T-helper 2 cell treated with Interferon-gamma antibody and Interleukin-4, amounts not matched to agents 5 μg/mL and 100 μg/mL, for 36 hours (primary cell): ENCODE measurements at regions not wholly inside any gene's neighbourhood (a gene's known extent, or its start where the extent isn't known, plus 50 kb on each side); places are given as distances from the start of the nearest gene placed in this dataset.

ENCODE experiments used
- DNase-seq: peaks from one replicate; pipeline ENCODE4 v3.0.0; 2021; ENCODE audit warnings: low spot score
- H3K27ac Mint-ChIP-seq: one replicate; pipeline ENCODE4 v1.8.0; 2021; ENCODE audit warnings: mild to moderate bottlenecking, mixed read lengths
- H3K27me3 Mint-ChIP-seq: one replicate; pipeline ENCODE4 v1.8.0; 2021; ENCODE audit warnings: low read depth, mixed read lengths
- H3K36me3 Mint-ChIP-seq: one replicate; pipeline ENCODE4 v1.8.0; 2021; ENCODE audit warnings: low read depth, mixed read lengths
- H3K4me1 Mint-ChIP-seq: one replicate; pipeline ENCODE4 v1.8.0; 2021; ENCODE audit warnings: low read depth, mixed read lengths
- H3K4me3 Mint-ChIP-seq: one replicate; pipeline ENCODE4 v1.8.0; 2022; ENCODE audit warnings: mild to moderate bottlenecking, moderate library complexity, mixed read lengths
- H3K9me3 Mint-ChIP-seq: one replicate; pipeline ENCODE4 v1.8.0; 2021; ENCODE audit warnings: mixed read lengths

GRCh38 chr22:27514601-27515523 is 286.7 kb downstream of the MN1 start:
- Mint-ChIP-seq H3K4me1 (no peaks in the 10 kb centered on the region), H3K4me3 (no peak overlapping the region), H3K27ac (no peak overlapping the region), H3K27me3 (no peaks in the 10 kb centered on the region), H3K36me3 (no peaks in the 10 kb centered on the region), H3K9me3 (no peaks in the 10 kb centered on the region)
- DNase-seq: no peak

GRCh38 chr22:27517361-27518155 is 284.0 kb downstream of the MN1 start:
- H3K27me3 Mint-ChIP-seq: no peaks in the 10 kb centered on the region
- no peak for DNase-seq
- H3K27ac Mint-ChIP-seq: no peak overlapping the region
- H3K4me3 Mint-ChIP-seq: no peak overlapping the region
- H3K9me3 Mint-ChIP-seq: no peaks in the 10 kb centered on the region
- no peaks in the 10 kb centered on the region for H3K36me3 Mint-ChIP-seq
- no peaks in the 10 kb centered on the region for H3K4me1 Mint-ChIP-seq

- H3K4me3 Mint-ChIP-seq: no peak overlapping the region
- H3K27me3 Mint-ChIP-seq: no peaks in the 10 kb centered on the region
- H3K4me1 Mint-ChIP-seq: no peaks in the 10 kb centered on the region
- no peak overlapping the region for H3K27ac Mint-ChIP-seq
- no peak for DNase-seq
- no peaks in the 10 kb centered on the region for H3K36me3 Mint-ChIP-seq
- no peaks in the 10 kb centered on the region for H3K9me3 Mint-ChIP-seq
These were observed 282.8 kb downstream of the MN1 start for GRCh38 chr22:27518531-27519340.

GRCh38 chr22:27523711-27524110 is 277.8 kb downstream of the MN1 start:
- DNase-seq: no peak
- Mint-ChIP-seq H3K36me3 (no peaks in the 10 kb centered on the region), H3K4me3 (no peak overlapping the region), H3K9me3 (no peaks in the 10 kb centered on the region), H3K4me1 (no peaks in the 10 kb centered on the region), H3K27me3 (no peaks in the 10 kb centered on the region), H3K27ac (no peak overlapping the region)

- no peaks in the 10 kb centered on the region for H3K9me3 Mint-ChIP-seq
- H3K4me3 Mint-ChIP-seq: no peak overlapping the region
- DNase-seq: no peak
- H3K4me1 Mint-ChIP-seq: no peaks in the 10 kb centered on the region
- no peaks in the 10 kb centered on the region for H3K27me3 Mint-ChIP-seq
- H3K36me3 Mint-ChIP-seq: no peaks in the 10 kb centered on the region
- no peak overlapping the region for H3K27ac Mint-ChIP-seq
These were observed 275.8 kb downstream of the MN1 start for GRCh38 chr22:27525711-27526110.

GRCh38 chr22:27526901-27527300 is 274.7 kb downstream of the MN1 start:
- Mint-ChIP-seq H3K27me3 (no peaks in the 10 kb centered on the region), H3K9me3 (no peaks in the 10 kb centered on the region), H3K4me3 (no peak overlapping the region), H3K36me3 (no peaks in the 10 kb centered on the region), H3K4me1 (no peaks in the 10 kb centered on the region), H3K27ac (no peak overlapping the region)
- no peak for DNase-seq

GRCh38 chr22:27531782-27532530 is 269.6 kb downstream of the MN1 start:
- no peak for DNase-seq
- H3K4me3 Mint-ChIP-seq: no peak overlapping the region
- no peaks in the 10 kb centered on the region for H3K27me3 Mint-ChIP-seq
- H3K9me3 Mint-ChIP-seq: no peaks in the 10 kb centered on the region
- H3K36me3 Mint-ChIP-seq: no peaks in the 10 kb centered on the region
- no peaks in the 10 kb centered on the region for H3K4me1 Mint-ChIP-seq
- H3K27ac Mint-ChIP-seq: no peak overlapping the region

- no peaks in the 10 kb centered on the region for H3K4me1 Mint-ChIP-seq
- H3K27ac Mint-ChIP-seq: no peak overlapping the region
- no peaks in the 10 kb centered on the region for H3K36me3 Mint-ChIP-seq
- H3K27me3 Mint-ChIP-seq: no peaks in the 10 kb centered on the region
- H3K4me3 Mint-ChIP-seq: no peak overlapping the region
- no peaks in the 10 kb centered on the region for H3K9me3 Mint-ChIP-seq
- DNase-seq: no peak
These were observed 268.3 kb downstream of the MN1 start for GRCh38 chr22:27533105-27533745.

GRCh38 chr22:27534720-27535125 is 266.8 kb downstream of the MN1 start:
- no peak for DNase-seq
- Mint-ChIP-seq H3K4me1 (no peaks in the 10 kb centered on the region), H3K27me3 (no peaks in the 10 kb centered on the region), H3K4me3 (no peak overlapping the region), H3K27ac (no peak overlapping the region), H3K36me3 (no peaks in the 10 kb centered on the region), H3K9me3 (no peaks in the 10 kb centered on the region)

- no peaks in the 10 kb centered on the region for H3K36me3 Mint-ChIP-seq
- no peaks in the 10 kb centered on the region for H3K27me3 Mint-ChIP-seq
- H3K4me3 Mint-ChIP-seq: no peak overlapping the region
- no peak for DNase-seq
- H3K9me3 Mint-ChIP-seq: no peaks in the 10 kb centered on the region
- H3K27ac Mint-ChIP-seq: no peak overlapping the region
- no peaks in the 10 kb centered on the region for H3K4me1 Mint-ChIP-seq
These were observed 266.1 kb downstream of the MN1 start for GRCh38 chr22:27535452-27535851.

- Mint-ChIP-seq H3K9me3 (no peaks in the 10 kb centered on the region), H3K27ac (no peak overlapping the region), H3K4me3 (no peak overlapping the region), H3K27me3 (no peaks in the 10 kb centered on the region), H3K36me3 (no peaks in the 10 kb centered on the region), H3K4me1 (no peaks in the 10 kb centered on the region)
- DNase-seq: no peak
These were observed 264.1 kb downstream of the MN1 start for GRCh38 chr22:27537501-27537900.

GRCh38 chr22:27538666-27539065 is 262.9 kb downstream of the MN1 start:
- Mint-ChIP-seq H3K4me1 (no peaks in the 10 kb centered on the region), H3K4me3 (no peak overlapping the region), H3K36me3 (no peaks in the 10 kb centered on the region), H3K27ac (no peak overlapping the region), H3K27me3 (no peaks in the 10 kb centered on the region), H3K9me3 (no peaks in the 10 kb centered on the region)
- no peak for DNase-seq

GRCh38 chr22:27540247-27540646 is 261.3 kb downstream of the MN1 start:
- Mint-ChIP-seq H3K36me3 (no peaks in the 10 kb centered on the region), H3K4me3 (no peak overlapping the region), H3K9me3 (no peaks in the 10 kb centered on the region), H3K27me3 (no peaks in the 10 kb centered on the region), H3K4me1 (no peaks in the 10 kb centered on the region), H3K27ac (no peak overlapping the region)
- DNase-seq: no peak
